GM19463 (cell line): ENCODE measurements at regions not wholly inside any gene's neighbourhood (a gene's known extent, or its start where the extent isn't known, plus 50 kb on each side); places are given as distances from the start of the nearest gene placed in this dataset.

Experiments used
- ATAC-seq: cut with Tn5 transposase; IDR thresholded peaks from one replicate; pipeline ENCODE4 v1.9.1; 2021; ENCODE audit warnings: mild to moderate bottlenecking, moderate library complexity; ENCODE audit not compliant: unreplicated experiment

GRCh38 chr1:117798550-117798949 lies 130.9 kb downstream of the GDAP2 start:
- ATAC-seq: no peak

DNA sequence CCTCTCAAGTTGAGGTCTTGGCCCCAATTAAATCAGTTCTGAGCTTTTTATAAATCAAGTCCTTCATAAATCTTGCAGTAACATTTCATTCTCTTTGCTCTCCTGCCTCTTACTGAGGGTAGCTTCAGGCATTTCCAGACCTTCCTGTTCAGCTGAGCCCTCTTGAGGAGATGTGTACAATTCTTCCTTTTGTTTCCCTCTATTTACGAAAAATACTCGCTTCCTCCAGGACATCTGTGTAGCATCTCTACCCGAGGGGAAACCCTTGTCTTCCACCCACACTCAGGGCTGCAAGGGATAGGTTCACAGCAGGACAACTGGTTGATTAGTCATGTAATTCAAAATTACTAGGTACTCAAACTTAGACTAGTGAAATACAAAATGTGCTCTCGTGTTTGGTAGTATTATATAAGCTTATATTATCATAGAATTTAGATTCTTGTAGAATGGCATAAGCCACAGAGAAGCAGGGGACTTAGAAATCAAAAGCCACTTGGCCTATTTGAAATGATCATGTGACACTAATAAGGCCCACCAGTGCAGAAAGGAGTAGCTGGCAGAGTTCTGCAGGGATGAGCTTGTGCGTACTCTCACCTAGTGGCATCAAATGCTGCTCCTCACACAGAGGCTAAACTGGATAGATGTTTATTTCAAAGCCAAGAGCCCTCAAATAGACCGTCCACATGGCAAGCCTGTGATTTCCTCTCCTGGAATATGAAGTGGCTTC lies 126.7 kb downstream of the GDAP2 start:
- ATAC-seq: no peak

- ATAC-seq: no peak
Measured at GRCh38 chr1:117803318-117803717, 126.1 kb downstream of the GDAP2 start.

GRCh38 chr1:117809764-117810163 lies 119.7 kb downstream of the GDAP2 start:
- no peak for ATAC-seq

- no peak for ATAC-seq
Measured at GRCh38 chr1:117810553-117810952, 118.9 kb downstream of the GDAP2 start.

DNA sequence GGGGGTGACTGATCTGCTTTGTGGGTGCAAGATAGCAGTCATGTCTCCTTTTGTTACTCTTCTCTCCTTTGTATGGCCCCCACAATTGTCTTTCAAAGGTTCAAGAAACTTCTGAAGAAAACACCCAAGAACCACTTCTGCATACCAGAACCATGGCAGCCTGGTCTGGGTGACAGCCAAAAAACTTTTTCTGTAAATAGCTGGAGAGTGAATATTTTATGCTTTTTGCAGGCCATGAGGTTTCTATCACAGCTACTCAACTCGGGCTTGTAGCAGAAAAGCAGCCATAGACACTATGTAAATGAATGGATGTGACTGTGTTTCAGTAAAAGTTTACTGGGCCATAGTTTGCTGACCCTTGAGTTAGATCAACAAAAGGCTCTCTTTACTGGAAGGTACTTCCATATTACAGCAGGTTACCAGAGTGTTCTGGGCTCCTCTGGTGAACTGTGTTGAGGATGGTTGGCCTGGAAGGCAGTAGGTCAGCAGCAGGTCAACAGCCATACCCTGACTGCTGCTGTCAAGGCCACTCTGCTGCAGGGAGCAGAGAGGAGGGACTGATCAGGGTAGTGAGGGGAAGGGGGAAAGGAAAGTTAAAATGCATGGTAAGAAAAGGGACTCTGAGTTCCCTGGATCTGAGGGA lies 116.4 kb downstream of the GDAP2 start:
- no peak for ATAC-seq
